ENCODE measurements at regions not wholly inside any gene's neighbourhood (a gene's known extent, or its start where the extent isn't known, plus 50 kb on each side); places are given as distances from the start of the nearest gene placed in this dataset.

GRCh38 chrX:74251006-74251930 is 52.7 kb upstream of the ZCCHC13 start:
- peaks cover 5% of the 10 kb centered on the region for H3K4me1 Mint-ChIP-seq
- H3K36me3 Mint-ChIP-seq (ENCODE audit: insufficient read depth) = peaks cover 11% of the 10 kb centered on the region
- DNase-seq (ENCODE audit: low spot score in 2 of 2) (no peak), ATAC-seq (replicated peaks; ENCODE audit: extremely low read depth, poor library complexity, severe bottlenecking) (no peak)
- no peaks in the 10 kb centered on the region for H3K9me3 Mint-ChIP-seq
- no peak overlapping the region for H3K27ac Mint-ChIP-seq (ENCODE audit: low read depth)
- no peak overlapping the region for H3K4me3 Mint-ChIP-seq
- H3K27me3 Mint-ChIP-seq = no peaks in the 10 kb centered on the region

GRCh38 chrX:74250574-74250973 is 53.4 kb upstream of the ZCCHC13 start:
- DNase-seq (ENCODE audit: low spot score in 2 of 2) (no peak), ATAC-seq (replicated peaks; ENCODE audit: extremely low read depth, poor library complexity, severe bottlenecking) (no peak)
- no peak overlapping the region for H3K27ac Mint-ChIP-seq (ENCODE audit: low read depth)
- no peaks in the 10 kb centered on the region for H3K9me3 Mint-ChIP-seq
- H3K36me3 Mint-ChIP-seq (ENCODE audit: insufficient read depth) = peaks cover 12% of the 10 kb centered on the region
- H3K4me3 Mint-ChIP-seq = no peak overlapping the region
- H3K27me3 Mint-ChIP-seq = no peaks in the 10 kb centered on the region
- H3K4me1 Mint-ChIP-seq = peaks cover 5% of the 10 kb centered on the region

GRCh38 chrX:74249963-74250362 is 54.0 kb upstream of the ZCCHC13 start:
- ATAC-seq (replicated peaks; ENCODE audit: extremely low read depth, poor library complexity, severe bottlenecking) (no peak), DNase-seq (ENCODE audit: low spot score in 2 of 2) (no peak)
- Mint-ChIP-seq H3K36me3 (ENCODE audit: insufficient read depth) (peaks cover 13% of the 10 kb centered on the region), H3K27me3 (no peaks in the 10 kb centered on the region), H3K27ac (ENCODE audit: low read depth) (no peak overlapping the region), H3K4me1 (peaks cover 5% of the 10 kb centered on the region), H3K4me3 (no peak overlapping the region), H3K9me3 (no peaks in the 10 kb centered on the region)

GRCh38 chrX:74248889-74249288 is 55.1 kb upstream of the ZCCHC13 start:
- Mint-ChIP-seq H3K27me3 (no peaks in the 10 kb centered on the region), H3K27ac (ENCODE audit: low read depth) (no peak overlapping the region), H3K36me3 (ENCODE audit: insufficient read depth) (peaks cover 14% of the 10 kb centered on the region)

GRCh38 chrX:74246524-74246923 is 57.5 kb upstream of the ZCCHC13 start:
- Mint-ChIP-seq H3K36me3 (ENCODE audit: insufficient read depth) (peaks cover 20% of the 10 kb centered on the region), H3K4me3 (no peak overlapping the region), H3K27me3 (no peaks in the 10 kb centered on the region), H3K27ac (ENCODE audit: low read depth) (no peak overlapping the region), H3K4me1 (peaks cover 5% of the 10 kb centered on the region), H3K9me3 (no peaks in the 10 kb centered on the region)
- DNase-seq (ENCODE audit: low spot score in 2 of 2) = no peak
- no peak for ATAC-seq (replicated peaks; ENCODE audit: extremely low read depth, poor library complexity, severe bottlenecking)

More at GRCh38 chrX:74248889-74249288, 55.1 kb upstream of the ZCCHC13 start:
- H3K9me3 Mint-ChIP-seq = no peaks in the 10 kb centered on the region
- DNase-seq (ENCODE audit: low spot score in 2 of 2) = no peak
- no peak overlapping the region for H3K4me3 Mint-ChIP-seq
- peaks cover 2% of the 10 kb centered on the region for H3K4me1 Mint-ChIP-seq
- no peak for ATAC-seq (replicated peaks; ENCODE audit: extremely low read depth, poor library complexity, severe bottlenecking)

- H3K27me3 Mint-ChIP-seq = no peaks in the 10 kb centered on the region
- peaks cover 19% of the 10 kb centered on the region for H3K36me3 Mint-ChIP-seq (ENCODE audit: insufficient read depth)
- DNase-seq (ENCODE audit: low spot score in 2 of 2) (no peak), ATAC-seq (replicated peaks; ENCODE audit: extremely low read depth, poor library complexity, severe bottlenecking) (no peak)
- H3K27ac Mint-ChIP-seq (ENCODE audit: low read depth) = no peak overlapping the region
- no peak overlapping the region for H3K4me3 Mint-ChIP-seq
- peaks cover 5% of the 10 kb centered on the region for H3K4me1 Mint-ChIP-seq
- H3K9me3 Mint-ChIP-seq = no peaks in the 10 kb centered on the region
Measured at GRCh38 chrX:74242484-74243138, 61.4 kb upstream of the ZCCHC13 start.

GRCh38 chrX:74242050-74242449 is 61.9 kb upstream of the ZCCHC13 start:
- ATAC-seq (replicated peaks; ENCODE audit: extremely low read depth, poor library complexity, severe bottlenecking) = no peak
- Mint-ChIP-seq H3K4me3 (no peak overlapping the region), H3K4me1 (peaks cover 5% of the 10 kb centered on the region), H3K9me3 (no peaks in the 10 kb centered on the region), H3K27me3 (no peaks in the 10 kb centered on the region), H3K36me3 (ENCODE audit: insufficient read depth) (peaks cover 17% of the 10 kb centered on the region), H3K27ac (ENCODE audit: low read depth) (peak overlapping the region; percentile 51)
- DNase-seq (ENCODE audit: low spot score in 2 of 2) = no peak

GRCh38 chrX:74238771-74239170 is 65.2 kb upstream of the ZCCHC13 start:
- Mint-ChIP-seq H3K9me3 (no peaks in the 10 kb centered on the region), H3K36me3 (ENCODE audit: insufficient read depth) (peaks cover 9% of the 10 kb centered on the region), H3K27me3 (no peaks in the 10 kb centered on the region), H3K4me3 (no peak overlapping the region), H3K27ac (ENCODE audit: low read depth) (no peak overlapping the region), H3K4me1 (peaks cover 5% of the 10 kb centered on the region)
- no peak for ATAC-seq (replicated peaks; ENCODE audit: extremely low read depth, poor library complexity, severe bottlenecking)
- DNase-seq (ENCODE audit: low spot score in 2 of 2) = no peak

GRCh38 chrX:74234818-74235217 is 69.2 kb upstream of the ZCCHC13 start:
- no peak for DNase-seq (ENCODE audit: low spot score in 2 of 2)
- no peaks in the 10 kb centered on the region for H3K4me1 Mint-ChIP-seq

GRCh38 chrX:74232859-74233258 is 71.1 kb upstream of the ZCCHC13 start:
- Mint-ChIP-seq H3K4me1 (no peaks in the 10 kb centered on the region), H3K27me3 (no peaks in the 10 kb centered on the region), H3K4me3 (no peak overlapping the region), H3K27ac (ENCODE audit: low read depth) (no peak overlapping the region), H3K9me3 (no peaks in the 10 kb centered on the region), H3K36me3 (ENCODE audit: insufficient read depth) (peaks cover 6% of the 10 kb centered on the region)
- no peak for ATAC-seq (replicated peaks; ENCODE audit: extremely low read depth, poor library complexity, severe bottlenecking)
- no peak for DNase-seq (ENCODE audit: low spot score in 2 of 2)

More at GRCh38 chrX:74234818-74235217, 69.2 kb upstream of the ZCCHC13 start:
- no peak overlapping the region for H3K27ac Mint-ChIP-seq (ENCODE audit: low read depth)
- no peaks in the 10 kb centered on the region for H3K9me3 Mint-ChIP-seq
- no peak overlapping the region for H3K4me3 Mint-ChIP-seq
- H3K27me3 Mint-ChIP-seq = no peaks in the 10 kb centered on the region
- peaks cover 5% of the 10 kb centered on the region for H3K36me3 Mint-ChIP-seq (ENCODE audit: insufficient read depth)
- no peak for ATAC-seq (replicated peaks; ENCODE audit: extremely low read depth, poor library complexity, severe bottlenecking)

- DNase-seq (ENCODE audit: low spot score in 2 of 2) (no peak), ATAC-seq (replicated peaks; ENCODE audit: extremely low read depth, poor library complexity, severe bottlenecking) (no peak)
- Mint-ChIP-seq H3K27ac (ENCODE audit: low read depth) (no peak overlapping the region), H3K4me1 (no peaks in the 10 kb centered on the region), H3K9me3 (no peaks in the 10 kb centered on the region), H3K27me3 (no peaks in the 10 kb centered on the region), H3K36me3 (ENCODE audit: insufficient read depth) (peaks cover 10% of the 10 kb centered on the region), H3K4me3 (no peak overlapping the region)
Measured at GRCh38 chrX:74231625-74232024, 72.4 kb upstream of the ZCCHC13 start.

- Mint-ChIP-seq H3K9me3 (no peaks in the 10 kb centered on the region), H3K4me1 (no peaks in the 10 kb centered on the region), H3K36me3 (ENCODE audit: insufficient read depth) (peaks cover 11% of the 10 kb centered on the region), H3K4me3 (no peak overlapping the region), H3K27me3 (no peaks in the 10 kb centered on the region), H3K27ac (ENCODE audit: low read depth) (no peak overlapping the region)
- DNase-seq (ENCODE audit: low spot score in 2 of 2) (no peak), ATAC-seq (replicated peaks; ENCODE audit: extremely low read depth, poor library complexity, severe bottlenecking) (no peak)
Measured at GRCh38 chrX:74230094-74230493, 73.9 kb upstream of the ZCCHC13 start.

- no peaks in the 10 kb centered on the region for H3K9me3 Mint-ChIP-seq
- H3K27ac Mint-ChIP-seq (ENCODE audit: low read depth) = no peak overlapping the region
- H3K27me3 Mint-ChIP-seq = no peaks in the 10 kb centered on the region
- DNase-seq (ENCODE audit: low spot score in 2 of 2) (no peak), ATAC-seq (replicated peaks; ENCODE audit: extremely low read depth, poor library complexity, severe bottlenecking) (no peak)
- no peak overlapping the region for H3K4me3 Mint-ChIP-seq
- H3K36me3 Mint-ChIP-seq (ENCODE audit: insufficient read depth) = peaks cover 14% of the 10 kb centered on the region
- peaks cover 6% of the 10 kb centered on the region for H3K4me1 Mint-ChIP-seq
Measured at GRCh38 chrX:74225111-74225510, 78.9 kb upstream of the ZCCHC13 start.
